ENCODE measurements at regions not wholly inside any gene's neighbourhood (a gene's known extent, or its start where the extent isn't known, plus 50 kb on each side); places are given as distances from the start of the nearest gene placed in this dataset.

DNA sequence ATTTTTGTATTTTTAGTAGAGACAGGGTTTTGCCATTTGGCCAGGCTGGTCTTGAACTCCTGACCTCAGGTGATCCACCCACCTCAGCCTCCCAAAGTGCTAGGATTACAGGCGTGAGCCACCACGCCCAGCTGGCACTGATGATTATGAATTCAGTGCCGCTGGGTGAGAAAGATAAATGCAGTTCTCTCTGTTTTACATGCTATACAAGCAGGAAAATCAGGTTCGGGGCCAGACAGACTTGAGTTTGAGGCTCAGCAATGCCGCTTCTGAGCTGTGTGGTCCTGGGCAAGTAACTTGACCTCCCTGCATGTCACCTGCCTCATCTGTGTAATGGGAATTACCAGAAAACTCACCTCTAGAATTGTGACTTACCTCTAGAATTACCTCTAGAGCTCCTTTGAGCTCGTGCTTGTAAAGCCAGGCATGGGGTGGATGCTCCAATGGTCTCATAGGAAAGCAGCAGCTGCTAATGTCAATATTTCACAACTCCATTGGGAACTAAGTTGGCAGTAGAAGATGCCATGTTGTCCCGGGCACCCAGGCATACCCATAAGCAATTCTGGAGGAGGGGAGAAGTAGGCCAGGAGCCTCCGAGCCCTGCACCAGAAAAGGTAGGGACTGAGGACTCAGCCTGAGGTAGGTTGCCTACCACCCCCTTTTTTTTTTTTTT, 119.8 kb upstream of the SLC25A33 start:
- no peak overlapping the region for H3K9ac ChIP-seq (ENCODE audit: low read depth, low read length)
- H3K27ac ChIP-seq (ENCODE audit: low read depth, low read length) = no peak overlapping the region
- no peaks in the 10 kb centered on the region for H3K36me3 ChIP-seq (ENCODE audit: control insufficient read depth, insufficient read depth, low read length)
- no peaks in the 10 kb centered on the region for H3K9me3 ChIP-seq (ENCODE audit: control insufficient read depth, insufficient read depth, low read length)
- no peaks in the 10 kb centered on the region for H3K4me1 ChIP-seq (ENCODE audit: control insufficient read depth, insufficient read depth, low read length)
- no peaks in the 10 kb centered on the region for H3K27me3 ChIP-seq (ENCODE audit: control insufficient read depth, insufficient read depth, low read length)
- no peak overlapping the region for H3K4me3 ChIP-seq (ENCODE audit: low read depth, low read length)

- Histone ChIP-seq H3K9ac (ENCODE audit: low read depth, low read length) (no peak overlapping the region), H3K4me1 (ENCODE audit: control insufficient read depth, insufficient read depth, low read length) (no peaks in the 10 kb centered on the region), H3K4me3 (ENCODE audit: low read depth, low read length) (no peak overlapping the region), H3K36me3 (ENCODE audit: control insufficient read depth, insufficient read depth, low read length) (no peaks in the 10 kb centered on the region), H3K9me3 (ENCODE audit: control insufficient read depth, insufficient read depth, low read length) (no peaks in the 10 kb centered on the region), H3K27me3 (ENCODE audit: control insufficient read depth, insufficient read depth, low read length) (no peaks in the 10 kb centered on the region), H3K27ac (ENCODE audit: low read depth, low read length) (no peak overlapping the region)
Observed at GRCh38 chr1:9420835-9421532, 118.3 kb upstream of the SLC25A33 start.

DNA sequence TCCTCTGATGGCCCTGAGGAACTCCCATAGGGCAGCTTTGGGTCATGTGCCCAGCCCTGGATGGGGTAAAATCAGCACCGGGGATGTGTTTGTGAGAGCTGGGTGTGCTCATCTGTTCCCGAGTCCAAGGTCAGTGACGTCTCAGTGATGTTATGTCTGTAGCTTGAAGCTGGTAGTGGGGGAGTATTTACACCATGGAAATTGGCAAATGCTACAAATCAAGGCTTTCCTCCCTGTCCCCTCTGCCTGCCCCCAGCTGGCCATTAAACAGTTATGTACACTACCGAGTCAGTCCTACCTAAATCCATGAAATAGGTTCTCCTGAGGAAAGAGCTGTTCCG, 117.8 kb upstream of the SLC25A33 start:
- Histone ChIP-seq H3K9ac (ENCODE audit: low read depth, low read length) (no peak overlapping the region), H3K4me1 (ENCODE audit: control insufficient read depth, insufficient read depth, low read length) (no peaks in the 10 kb centered on the region), H3K27ac (ENCODE audit: low read depth, low read length) (no peak overlapping the region), H3K4me3 (ENCODE audit: low read depth, low read length) (no peak overlapping the region), H3K9me3 (ENCODE audit: control insufficient read depth, insufficient read depth, low read length) (no peaks in the 10 kb centered on the region), H3K27me3 (ENCODE audit: control insufficient read depth, insufficient read depth, low read length) (no peaks in the 10 kb centered on the region), H3K36me3 (ENCODE audit: control insufficient read depth, insufficient read depth, low read length) (no peaks in the 10 kb centered on the region)

GRCh38 chr1:9422321-9422720, 116.9 kb upstream of the SLC25A33 start:
- Histone ChIP-seq H3K36me3 (ENCODE audit: control insufficient read depth, insufficient read depth, low read length) (no peaks in the 10 kb centered on the region), H3K9ac (ENCODE audit: low read depth, low read length) (no peak overlapping the region), H3K27me3 (ENCODE audit: control insufficient read depth, insufficient read depth, low read length) (no peaks in the 10 kb centered on the region), H3K4me3 (ENCODE audit: low read depth, low read length) (no peak overlapping the region), H3K4me1 (ENCODE audit: control insufficient read depth, insufficient read depth, low read length) (no peaks in the 10 kb centered on the region), H3K9me3 (ENCODE audit: control insufficient read depth, insufficient read depth, low read length) (no peaks in the 10 kb centered on the region), H3K27ac (ENCODE audit: low read depth, low read length) (no peak overlapping the region)

DNA sequence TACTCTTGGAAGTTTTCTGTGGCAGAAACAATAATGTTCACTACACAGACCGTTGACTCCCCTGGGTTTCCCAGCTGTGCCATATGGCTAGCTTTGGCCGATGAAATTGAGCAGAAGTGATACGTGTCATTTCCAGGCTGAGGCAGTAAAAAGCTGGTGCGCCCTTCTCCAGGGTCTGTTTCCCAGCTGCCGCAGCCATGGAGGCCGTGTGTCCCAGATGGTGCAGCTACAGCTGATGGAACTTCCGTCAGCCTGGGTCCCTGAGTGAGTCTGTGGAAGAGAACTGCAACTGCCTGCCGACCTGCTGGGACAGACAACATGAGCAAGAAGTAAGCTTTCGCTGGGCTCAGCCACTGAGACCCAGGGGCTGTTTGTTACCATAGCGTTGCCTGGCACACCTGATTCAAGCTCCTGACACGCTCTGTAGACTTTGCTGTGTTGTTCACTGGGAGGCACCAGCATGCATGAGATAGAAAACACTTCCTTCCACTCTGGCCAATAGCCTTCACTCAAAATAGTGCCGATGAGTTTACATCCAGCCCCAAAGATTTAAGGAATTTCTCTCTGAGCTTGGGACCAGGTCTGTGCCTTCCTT, 116.3 kb upstream of the SLC25A33 start:
- Histone ChIP-seq H3K4me1 (ENCODE audit: control insufficient read depth, insufficient read depth, low read length) (no peaks in the 10 kb centered on the region), H3K27ac (ENCODE audit: low read depth, low read length) (no peak overlapping the region)

GRCh38 chr1:9424261-9424660, 115.0 kb upstream of the SLC25A33 start:
- H3K27ac ChIP-seq (ENCODE audit: low read depth, low read length) = no peak overlapping the region
- H3K4me1 ChIP-seq (ENCODE audit: control insufficient read depth, insufficient read depth, low read length) = peaks cover 5% of the 10 kb centered on the region
- no peaks in the 10 kb centered on the region for H3K36me3 ChIP-seq (ENCODE audit: control insufficient read depth, insufficient read depth, low read length)
- no peak overlapping the region for H3K4me3 ChIP-seq (ENCODE audit: low read depth, low read length)
- no peak overlapping the region for H3K9ac ChIP-seq (ENCODE audit: low read depth, low read length)
- no peaks in the 10 kb centered on the region for H3K9me3 ChIP-seq (ENCODE audit: control insufficient read depth, insufficient read depth, low read length)
- H3K27me3 ChIP-seq (ENCODE audit: control insufficient read depth, insufficient read depth, low read length) = no peaks in the 10 kb centered on the region

More for the DNA sequence above, 116.3 kb upstream of the SLC25A33 start:
- Histone ChIP-seq H3K36me3 (ENCODE audit: control insufficient read depth, insufficient read depth, low read length) (no peaks in the 10 kb centered on the region), H3K27me3 (ENCODE audit: control insufficient read depth, insufficient read depth, low read length) (no peaks in the 10 kb centered on the region), H3K9ac (ENCODE audit: low read depth, low read length) (no peak overlapping the region), H3K4me3 (ENCODE audit: low read depth, low read length) (no peak overlapping the region), H3K9me3 (ENCODE audit: control insufficient read depth, insufficient read depth, low read length) (no peaks in the 10 kb centered on the region)

- Histone ChIP-seq H3K9ac (ENCODE audit: low read depth, low read length) (no peak overlapping the region), H3K4me1 (ENCODE audit: control insufficient read depth, insufficient read depth, low read length) (peaks cover 7% of the 10 kb centered on the region), H3K36me3 (ENCODE audit: control insufficient read depth, insufficient read depth, low read length) (no peaks in the 10 kb centered on the region), H3K27me3 (ENCODE audit: control insufficient read depth, insufficient read depth, low read length) (no peaks in the 10 kb centered on the region), H3K4me3 (ENCODE audit: low read depth, low read length) (no peak overlapping the region), H3K9me3 (ENCODE audit: control insufficient read depth, insufficient read depth, low read length) (no peaks in the 10 kb centered on the region), H3K27ac (ENCODE audit: low read depth, low read length) (no peak overlapping the region)
Observed at GRCh38 chr1:9425859-9426258, 113.4 kb upstream of the SLC25A33 start.

GRCh38 chr1:9426291-9426711, 113.0 kb upstream of the SLC25A33 start:
- Histone ChIP-seq H3K4me3 (ENCODE audit: low read depth, low read length) (no peak overlapping the region), H3K4me1 (ENCODE audit: control insufficient read depth, insufficient read depth, low read length) (peaks cover 7% of the 10 kb centered on the region)

DNA sequence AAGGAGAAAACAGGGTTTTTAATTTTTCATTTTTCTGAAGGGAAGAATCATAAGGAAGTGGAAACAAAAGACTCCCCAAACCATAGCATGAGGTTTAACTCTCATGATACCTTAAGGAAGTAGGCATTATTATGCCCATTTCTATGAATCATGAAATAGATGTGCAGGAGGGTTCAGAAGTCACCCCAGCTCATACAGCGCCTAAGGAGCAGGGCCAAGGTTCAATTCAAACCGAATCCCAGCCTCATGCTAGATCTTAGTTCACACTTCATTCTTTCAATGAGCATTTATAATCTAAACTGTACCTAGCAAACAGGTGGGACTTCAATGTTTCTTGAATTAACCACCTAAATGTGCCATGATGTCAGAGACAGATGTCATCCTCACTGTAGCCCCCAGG, 111.9 kb upstream of the SLC25A33 start:
- Histone ChIP-seq H3K27ac (ENCODE audit: low read depth, low read length) (no peak overlapping the region), H3K9ac (ENCODE audit: low read depth, low read length) (no peak overlapping the region), H3K36me3 (ENCODE audit: control insufficient read depth, insufficient read depth, low read length) (no peaks in the 10 kb centered on the region), H3K9me3 (ENCODE audit: control insufficient read depth, insufficient read depth, low read length) (no peaks in the 10 kb centered on the region), H3K4me3 (ENCODE audit: low read depth, low read length) (no peak overlapping the region), H3K4me1 (ENCODE audit: control insufficient read depth, insufficient read depth, low read length) (peaks cover 7% of the 10 kb centered on the region), H3K27me3 (ENCODE audit: control insufficient read depth, insufficient read depth, low read length) (no peaks in the 10 kb centered on the region)

More at GRCh38 chr1:9426291-9426711, 113.0 kb upstream of the SLC25A33 start:
- H3K27me3 ChIP-seq (ENCODE audit: control insufficient read depth, insufficient read depth, low read length) = no peaks in the 10 kb centered on the region
- no peaks in the 10 kb centered on the region for H3K36me3 ChIP-seq (ENCODE audit: control insufficient read depth, insufficient read depth, low read length)
- no peak overlapping the region for H3K9ac ChIP-seq (ENCODE audit: low read depth, low read length)
- H3K9me3 ChIP-seq (ENCODE audit: control insufficient read depth, insufficient read depth, low read length) = no peaks in the 10 kb centered on the region
- H3K27ac ChIP-seq (ENCODE audit: low read depth, low read length) = no peak overlapping the region

GRCh38 chr1:9428601-9429341, 110.5 kb upstream of the SLC25A33 start:
- H3K4me3 ChIP-seq (ENCODE audit: low read depth, low read length) = peak overlapping the region; percentile 65
- H3K27ac ChIP-seq (ENCODE audit: low read depth, low read length) = peak overlapping the region; percentile 80
- H3K9me3 ChIP-seq (ENCODE audit: control insufficient read depth, insufficient read depth, low read length) = no peaks in the 10 kb centered on the region
- no peaks in the 10 kb centered on the region for H3K27me3 ChIP-seq (ENCODE audit: control insufficient read depth, insufficient read depth, low read length)
- no peaks in the 10 kb centered on the region for H3K36me3 ChIP-seq (ENCODE audit: control insufficient read depth, insufficient read depth, low read length)
- H3K9ac ChIP-seq (ENCODE audit: low read depth, low read length) = peak overlapping the region; percentile 60
- peaks cover 7% of the 10 kb centered on the region for H3K4me1 ChIP-seq (ENCODE audit: control insufficient read depth, insufficient read depth, low read length)

DNA sequence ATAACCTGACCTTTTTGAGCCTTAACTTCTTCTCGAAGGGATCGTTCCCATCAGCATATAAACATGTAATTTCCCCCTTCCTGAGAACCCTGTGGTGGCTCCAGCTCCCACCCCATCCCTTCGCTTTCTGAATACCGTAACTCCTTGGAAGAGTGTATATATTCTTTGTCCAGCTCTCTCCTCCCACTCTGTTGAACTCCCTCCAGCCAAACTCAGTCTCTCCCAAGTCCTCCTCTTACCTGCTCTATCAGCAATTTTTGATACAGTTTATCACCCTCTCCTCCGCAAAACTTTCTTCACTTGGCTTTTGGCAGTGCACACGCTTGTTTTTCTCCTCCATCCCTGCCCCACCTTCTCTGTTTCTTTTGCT, 109.9 kb upstream of the SLC25A33 start:
- peak overlapping the region; percentile 64 for H3K4me3 ChIP-seq (ENCODE audit: low read depth, low read length)
- no peaks in the 10 kb centered on the region for H3K27me3 ChIP-seq (ENCODE audit: control insufficient read depth, insufficient read depth, low read length)
- no peaks in the 10 kb centered on the region for H3K36me3 ChIP-seq (ENCODE audit: control insufficient read depth, insufficient read depth, low read length)
- H3K4me1 ChIP-seq (ENCODE audit: control insufficient read depth, insufficient read depth, low read length) = peaks cover 7% of the 10 kb centered on the region
- peak overlapping the region; percentile 49; the same call in 1 of the 2 replicates for H3K9ac ChIP-seq (ENCODE audit: low read depth, low read length)
- H3K9me3 ChIP-seq (ENCODE audit: control insufficient read depth, insufficient read depth, low read length) = no peaks in the 10 kb centered on the region
- H3K27ac ChIP-seq (ENCODE audit: low read depth, low read length) = peak overlapping the region; percentile 5

Data from HUES48 (cell line).